SK-N-SH treated with all-trans-retinoic acid at 6 μM for 48 hours (cell line): ENCODE measurements at regions not wholly inside any gene's neighbourhood (a gene's known extent, or its start where the extent isn't known, plus 50 kb on each side); places are given as distances from the start of the nearest gene placed in this dataset.

Experiments used
- ATAC-seq: fragments of 200-7000 bp; cut with Tn5 transposase; 3 replicates; pipeline ENCODE4 v1.9.1; 2020; ENCODE audit warnings: mild to moderate bottlenecking, moderate library complexity
- ARNTL ChIP-seq: fragments of 450-650 bp; formaldehyde crosslinking; IDR thresholded peaks from 2 replicates; pipeline ENCODE4 v1.5.0; 2020; ENCODE audit warnings: low read depth, mild to moderate bottlenecking, moderate library complexity, borderline replicate concordance
- BACH2 ChIP-seq: fragments of 250-450 bp; sonication (Bioruptor Pico); IDR thresholded peaks from 2 replicates; pipeline ENCODE4 v1.9.0; 2021; ENCODE audit warnings: mild to moderate bottlenecking, borderline replicate concordance
- CREB5 ChIP-seq: fragments of 250-450 bp; sonication (Bioruptor Pico); IDR thresholded peaks from 2 replicates; pipeline ENCODE4 v1.5.1; 2020; ENCODE audit warnings: low read depth, mild to moderate bottlenecking, moderate library complexity
- CSDC2 ChIP-seq: fragments of 250-450 bp; sonication (Bioruptor Pico); IDR thresholded peaks from 2 replicates; pipeline ENCODE4 v1.5.0; 2020; ENCODE audit warnings: mild to moderate bottlenecking, moderate library complexity
- CSRNP3 ChIP-seq: fragments of 250-450 bp; sonication (Bioruptor Pico); IDR thresholded peaks from 2 replicates; pipeline ENCODE4 v1.5.1; 2021; ENCODE audit warnings: mild to moderate bottlenecking, moderate library complexity
- ISL1 ChIP-seq: fragments of 250-450 bp; sonication (Bioruptor Pico); IDR thresholded peaks from 2 replicates; pipeline ENCODE4 v2.1.2; 2022; ENCODE audit warnings: mild to moderate bottlenecking, moderate library complexity
- OSR1 ChIP-seq: fragments of 250-450 bp; sonication (Bioruptor Pico); IDR thresholded peaks from 2 replicates; pipeline ENCODE4 v1.8.0; 2022; ENCODE audit warnings: moderate library complexity, mild to moderate bottlenecking, inconsistent platforms
- PPARA ChIP-seq: fragments of 250-450 bp; sonication (Bioruptor Pico); IDR thresholded peaks from 2 replicates; pipeline ENCODE4 v1.5.0; 2020; ENCODE audit warnings: mild to moderate bottlenecking, borderline replicate concordance
- SNAI2 ChIP-seq: fragments of 250-450 bp; sonication (Bioruptor Pico); IDR thresholded peaks from 2 replicates; pipeline ENCODE4 v1.5.0; 2020; ENCODE audit warnings: mild to moderate bottlenecking, moderate library complexity
- TCF4 ChIP-seq: fragments of 250-450 bp; sonication (Bioruptor Pico); IDR thresholded peaks from 2 replicates; pipeline ENCODE4 v1.8.0; 2021; ENCODE audit warnings: mild to moderate bottlenecking, moderate library complexity, borderline replicate concordance
- TOX ChIP-seq: fragments of 250-450 bp; sonication (Bioruptor Pico); IDR thresholded peaks from 2 replicates; pipeline ENCODE4 v1.8.0; 2021; ENCODE audit warnings: mild to moderate bottlenecking, moderate library complexity, borderline replicate concordance
- ZFP3 ChIP-seq: fragments of 250-450 bp; sonication (Bioruptor Pico); IDR thresholded peaks from 2 replicates; pipeline ENCODE4 v1.5.0; 2020; ENCODE audit warnings: mild to moderate bottlenecking, moderate library complexity
- ZFP30 ChIP-seq: fragments of 450-650 bp; formaldehyde crosslinking; IDR thresholded peaks from 2 replicates; pipeline ENCODE4 v1.5.0; 2022; ENCODE audit warnings: mild to moderate bottlenecking, moderate library complexity
- ZNF565 ChIP-seq: fragments of 450-650 bp; formaldehyde crosslinking; conservative IDR thresholded peaks from 2 replicates; pipeline ENCODE4 v1.5.0; 2020; ENCODE audit warnings: low read depth, mild to moderate bottlenecking, moderate library complexity
- ZNF70 ChIP-seq: fragments of 450-650 bp; formaldehyde crosslinking; IDR thresholded peaks from 2 replicates; pipeline ENCODE4 v1.5.0; 2020; ENCODE audit warnings: mild to moderate bottlenecking, moderate library complexity
- ZNF8 ChIP-seq: fragments of 450-650 bp; formaldehyde crosslinking; IDR thresholded peaks from 2 replicates; pipeline ENCODE4 v1.5.0; 2020; ENCODE audit warnings: mild to moderate bottlenecking, moderate library complexity
- TF ChIP-seq, protein P1 (sequence below): fragments of 250-450 bp; sonication (Bioruptor Pico); IDR thresholded peaks from 2 replicates; pipeline ENCODE4 v1.8.0; 2021; ENCODE audit warnings: low read depth, mild to moderate bottlenecking, moderate library complexity, borderline replicate concordance
- TF ChIP-seq, protein P2 (sequence below): fragments of 250-450 bp; sonication (Bioruptor Pico); IDR thresholded peaks from 2 replicates; pipeline ENCODE4 v1.8.0; 2020; ENCODE audit warnings: mild to moderate bottlenecking, moderate library complexity, borderline replicate concordance

GRCh38 chr18:22088996-22089640 lies 80.3 kb upstream of the GATA6 start:
- TF ChIP-seq ZNF8 (CRISPR knock-in tag): no peak
- no peak for TF ChIP-seq CSRNP3 (CRISPR knock-in tag)
- TF ChIP-seq TOX: no peak
- TF ChIP-seq ARNTL (CRISPR knock-in tag): no peak
- TF ChIP-seq, protein P1, sequence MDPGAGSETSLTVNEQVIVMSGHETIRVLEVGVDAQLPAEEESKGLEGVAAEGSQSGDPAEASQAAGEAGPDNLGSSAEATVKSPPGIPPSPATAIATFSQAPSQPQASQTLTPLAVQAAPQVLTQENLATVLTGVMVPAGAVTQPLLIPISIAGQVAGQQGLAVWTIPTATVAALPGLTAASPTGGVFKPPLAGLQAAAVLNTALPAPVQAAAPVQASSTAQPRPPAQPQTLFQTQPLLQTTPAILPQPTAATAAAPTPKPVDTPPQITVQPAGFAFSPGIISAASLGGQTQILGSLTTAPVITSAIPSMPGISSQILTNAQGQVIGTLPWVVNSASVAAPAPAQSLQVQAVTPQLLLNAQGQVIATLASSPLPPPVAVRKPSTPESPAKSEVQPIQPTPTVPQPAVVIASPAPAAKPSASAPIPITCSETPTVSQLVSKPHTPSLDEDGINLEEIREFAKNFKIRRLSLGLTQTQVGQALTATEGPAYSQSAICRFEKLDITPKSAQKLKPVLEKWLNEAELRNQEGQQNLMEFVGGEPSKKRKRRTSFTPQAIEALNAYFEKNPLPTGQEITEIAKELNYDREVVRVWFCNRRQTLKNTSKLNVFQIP (CRISPR knock-in tag): no peak
- no peak for TF ChIP-seq ISL1 (CRISPR knock-in tag)
- no peak for TF ChIP-seq OSR1 (CRISPR knock-in tag)
- no peak for TF ChIP-seq ZNF70 (CRISPR knock-in tag)
- no peak for TF ChIP-seq CSDC2
- TF ChIP-seq ZNF565: no peak
- TF ChIP-seq CREB5: no peak
- TF ChIP-seq SNAI2 (CRISPR knock-in tag): no peak
- TF ChIP-seq, protein P2, sequence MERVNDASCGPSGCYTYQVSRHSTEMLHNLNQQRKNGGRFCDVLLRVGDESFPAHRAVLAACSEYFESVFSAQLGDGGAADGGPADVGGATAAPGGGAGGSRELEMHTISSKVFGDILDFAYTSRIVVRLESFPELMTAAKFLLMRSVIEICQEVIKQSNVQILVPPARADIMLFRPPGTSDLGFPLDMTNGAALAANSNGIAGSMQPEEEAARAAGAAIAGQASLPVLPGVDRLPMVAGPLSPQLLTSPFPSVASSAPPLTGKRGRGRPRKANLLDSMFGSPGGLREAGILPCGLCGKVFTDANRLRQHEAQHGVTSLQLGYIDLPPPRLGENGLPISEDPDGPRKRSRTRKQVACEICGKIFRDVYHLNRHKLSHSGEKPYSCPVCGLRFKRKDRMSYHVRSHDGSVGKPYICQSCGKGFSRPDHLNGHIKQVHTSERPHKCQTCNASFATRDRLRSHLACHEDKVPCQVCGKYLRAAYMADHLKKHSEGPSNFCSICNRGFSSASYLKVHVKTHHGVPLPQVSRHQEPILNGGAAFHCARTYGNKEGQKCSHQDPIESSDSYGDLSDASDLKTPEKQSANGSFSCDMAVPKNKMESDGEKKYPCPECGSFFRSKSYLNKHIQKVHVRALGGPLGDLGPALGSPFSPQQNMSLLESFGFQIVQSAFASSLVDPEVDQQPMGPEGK (CRISPR knock-in tag): no peak
- no peak for TF ChIP-seq PPARA
- TF ChIP-seq ZFP30 (CRISPR knock-in tag): no peak
- no peak for TF ChIP-seq BACH2 (CRISPR knock-in tag)
- TF ChIP-seq ZFP3 (CRISPR knock-in tag): no peak
- no peak for TF ChIP-seq TCF4 (CRISPR knock-in tag)
- ATAC-seq: no peak

DNA sequence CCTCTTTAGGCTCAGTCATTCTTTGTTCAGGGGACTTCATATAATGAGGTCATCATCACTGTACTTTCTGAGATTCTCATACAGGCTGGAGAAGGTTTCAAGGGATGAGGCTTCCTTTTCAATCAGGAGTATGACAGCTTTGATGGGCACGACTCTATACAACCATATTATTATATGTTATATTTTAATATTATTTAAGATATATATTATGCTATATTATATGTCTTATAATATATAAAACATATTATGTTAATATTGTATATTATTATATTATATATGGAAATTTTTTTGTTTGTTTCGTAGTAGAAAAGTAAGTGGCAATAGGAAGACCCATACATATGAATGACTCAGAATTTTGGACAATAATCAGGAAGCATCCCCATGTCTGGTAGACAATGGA lies 78.0 kb upstream of the GATA6 start:
- no peak for TF ChIP-seq ZFP30 (CRISPR knock-in tag)
- TF ChIP-seq ARNTL (CRISPR knock-in tag): no peak
- TF ChIP-seq, protein P1 (CRISPR knock-in tag): no peak
- no peak for ATAC-seq

DNA sequence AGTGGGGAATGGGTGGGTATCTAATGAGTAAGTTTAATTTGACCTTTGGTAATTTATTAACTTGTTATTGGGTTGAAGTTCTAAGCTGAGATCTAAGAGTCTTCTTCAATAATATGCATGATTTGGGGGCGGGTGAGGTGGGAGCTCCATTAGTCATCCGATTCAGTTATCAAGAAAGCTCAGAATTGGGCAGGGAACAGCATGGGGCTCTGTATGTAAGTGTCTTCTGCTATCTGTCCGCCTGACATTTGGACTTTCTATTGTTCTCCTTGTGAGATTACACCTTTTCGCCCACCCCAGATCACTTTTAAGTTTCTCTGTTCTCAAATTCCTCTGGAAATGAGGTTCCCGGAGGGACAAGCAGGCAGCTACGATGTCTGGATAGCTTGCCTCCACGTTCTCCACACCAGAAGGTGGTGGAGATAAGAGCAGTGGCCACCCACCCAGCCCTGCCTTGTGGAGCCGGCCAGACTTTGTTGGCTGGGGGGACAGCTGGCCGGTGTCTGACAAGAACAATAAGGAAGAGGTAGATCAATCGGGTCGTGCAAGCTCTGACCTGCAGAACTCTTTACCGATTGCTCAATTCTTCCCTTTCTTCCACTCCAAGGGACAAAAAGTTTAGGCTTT lies 75.5 kb upstream of the GATA6 start:
- no peak for ATAC-seq
- no peak for TF ChIP-seq SNAI2 (CRISPR knock-in tag)
- TF ChIP-seq TOX: no peak
- no peak for TF ChIP-seq BACH2 (CRISPR knock-in tag)
- TF ChIP-seq, protein P1 (CRISPR knock-in tag): no peak
- no peak for TF ChIP-seq ZNF8 (CRISPR knock-in tag)
- TF ChIP-seq ARNTL (CRISPR knock-in tag): no peak
